K562 (cell line): ENCODE measurements at regions not wholly inside any gene's neighbourhood (a gene's known extent, or its start where the extent isn't known, plus 50 kb on each side); places are given as distances from the start of the nearest gene placed in this dataset.

Experiments used
- ATAC-seq: fragments of 200-7000 bp; cut with Tn5 transposase; 3 replicates; pipeline ENCODE4 v1.9.1; 2020; ENCODE audit warnings: moderate library complexity
- BruUV-seq: library from RNA; stranded (reverse); fragments of 400-500 nt; replicated peaks from 2 replicates; lab custom pipeline; 2021; lab: Mats Ljungman, UMichigan
- CTCF ChIA-PET: fragments of 300-600 bp; formaldehyde crosslinking; extraction: SDS; loops from one replicate; lab custom pipeline; 2021; ENCODE audit warnings: low intra/inter-chr PET ratio; lab: Yijun Ruan, JAX
- POLR2A ChIA-PET: fragments of 300-600, 350-650 bp; sonication (Branson Sonifier 250); formaldehyde crosslinking; extraction: SDS; loops from one replicate; lab custom pipeline; 2021; ENCODE audit warnings: antibody characterized with exemption, inconsistent platforms; lab: Yijun Ruan, JAX
- DNase-seq, 4 experiments: peaks; one replicate each; pipeline versions ENCODE4 v3.0.0 to v3.0.0-alpha.2; 2011 to 2018; ENCODE audit warnings: low spot score in 3 of 4, mixed read lengths in 3 of 4; ENCODE audit errors: extremely low read depth in 1 of 4
- FAIRE-seq: peaks from 2 replicates; lab custom pipeline; 2011; peaks lifted over from hg19 to GRCh38; lab: Jason Lieb, UNC
- H2AFZ ChIP-seq: 2 replicates; pipeline ENCODE4 v1.6.0; 2011; ENCODE audit warnings: low read depth, low read length, control low read depth, inconsistent platforms
- H3K27ac ChIP-seq: fragments of 200-600 bp; 3 replicates; pipeline ENCODE4 v1.8.0; 2011; ENCODE audit warnings: low read depth, mild to moderate bottlenecking, control low read depth, inconsistent platforms, low read length, moderate library complexity, mixed read lengths; ENCODE audit errors: extremely low read depth
- H3K27me3 ChIP-seq, 2 experiments: fragments of 300-600 bp in 1 of 2; 2 replicates in 1 of 2; 3 replicates in 1 of 2; pipeline versions ENCODE4 v1.6.0 to v1.8.0; 2011; ENCODE audit warnings: inconsistent platforms in 2 of 2, low read length in 2 of 2, mild to moderate bottlenecking in 1 of 2, mixed read lengths in 1 of 2, moderate library complexity in 1 of 2; ENCODE audit not compliant: control insufficient read depth in 2 of 2, insufficient read depth in 2 of 2
- H3K36me3 ChIP-seq: fragments of 300-600 bp; 3 replicates; pipeline ENCODE4 v1.8.0; 2011; ENCODE audit warnings: mild to moderate bottlenecking, low read length, inconsistent platforms; ENCODE audit not compliant: control insufficient read depth, insufficient read depth
- H3K4me1 ChIP-seq, 2 experiments: fragments of 200-600 bp in 1 of 2; replicated peaks in 1 of 2; 2 replicates in 1 of 2; 3 replicates in 1 of 2; pipeline versions ENCODE4 v1.5.1 to v1.8.0; 2011; ENCODE audit warnings: inconsistent platforms in 2 of 2, low read length in 2 of 2, mild to moderate bottlenecking in 1 of 2, mixed read lengths in 1 of 2, moderate library complexity in 1 of 2; ENCODE audit not compliant: control insufficient read depth in 2 of 2, insufficient read depth in 2 of 2
- H3K4me2 ChIP-seq: 2 replicates; pipeline ENCODE4 v1.6.1; 2011; ENCODE audit warnings: low read length, control low read depth, inconsistent platforms, mixed read lengths; ENCODE audit not compliant: insufficient read depth
- H3K4me3 ChIP-seq: fragments of 200-600 bp; sonication (generic), shearing (Covaris generic); 2 replicates; pipeline ENCODE4 v1.5.1; 2016; ENCODE audit warnings: control low read depth, inconsistent platforms
- H3K79me2 ChIP-seq: fragments of 200-600 bp; 3 replicates; pipeline ENCODE4 v1.8.0; 2011; ENCODE audit warnings: low read length, inconsistent platforms; ENCODE audit not compliant: control insufficient read depth, insufficient read depth
- H3K9ac ChIP-seq, 2 experiments: 2 replicates each; pipeline versions ENCODE4 v1.6.0 to v1.6.1; 2011; ENCODE audit warnings: low read depth in 2 of 2, low read length in 2 of 2, control low read depth in 1 of 2, inconsistent platforms in 1 of 2, mild to moderate bottlenecking in 1 of 2, mixed read lengths in 1 of 2; ENCODE audit not compliant: insufficient read depth in 1 of 2
- H3K9me1 ChIP-seq: one replicate; pipeline ENCODE4 v1.6.0; 2011; ENCODE audit warnings: inconsistent platforms, mild to moderate bottlenecking, low read length, moderate library complexity; ENCODE audit not compliant: control insufficient read depth, insufficient read depth
- H3K9me3 ChIP-seq: replicated peaks from 2 replicates; pipeline ENCODE4 v1.5.1; 2011; ENCODE audit warnings: low read depth, low read length, inconsistent platforms; ENCODE audit not compliant: control insufficient read depth, insufficient read depth
- H4K20me1 ChIP-seq: replicated peaks from 2 replicates; pipeline ENCODE4 v1.6.1; 2011; ENCODE audit warnings: low read length, inconsistent platforms, mixed read lengths; ENCODE audit not compliant: control insufficient read depth, insufficient read depth
- EWSR1 ChIP-seq: fragments of 450-650 bp; IDR thresholded peaks from 2 replicates; pipeline ENCODE4 v1.6.1; 2018; ENCODE audit warnings: borderline replicate concordance, mild to moderate bottlenecking, low read depth, moderate library complexity; ENCODE audit not compliant: partially characterized antibody
- HDAC6 ChIP-seq: IDR thresholded peaks from 2 replicates; pipeline ENCODE4 v1.6.1; 2012; ENCODE audit warnings: low read depth, mild to moderate bottlenecking, control low read depth, inconsistent platforms, low read length, moderate library complexity
- HSF4 ChIP-seq: fragments of 250-450 bp; sonication (Bioruptor Pico); IDR thresholded peaks from 2 replicates; pipeline ENCODE4 v2.1.2; 2022; ENCODE audit warnings: mild to moderate bottlenecking, moderate library complexity, borderline replicate concordance
- NR4A1 ChIP-seq, 2 experiments: fragments of 250-450 bp in 1 of 2; fragments of 450-650 bp in 1 of 2; sonication (Bioruptor Pico) in 1 of 2; IDR thresholded peaks; 2 replicates each; pipeline versions ENCODE4 v1.4.0 to v1.6.1; 2016 to 2020; ENCODE audit warnings: mild to moderate bottlenecking in 2 of 2, missing compliant biosample characterization in 1 of 2, missing genetic modification characterization in 1 of 2, moderate library complexity in 1 of 2
- PKNOX1 ChIP-seq: fragments of 450-650 bp; IDR thresholded peaks from 2 replicates; pipeline ENCODE4 v1.6.1; 2016
- TRIM24 ChIP-seq, 2 experiments: fragments of 450-650 bp; IDR thresholded peaks; 2 replicates each; pipeline ENCODE4 v1.6.1; 2016
- WGBS: fragments of 100-300 bp; shearing (Covaris generic); methylation state at CpG from one replicate; pipeline ENCODE4 v1.1.6; 2016; ENCODE audit warnings: low coverage, mixed read lengths; ENCODE audit not compliant: insufficient coverage; ENCODE audit errors: missing lambda C conversion rate; 5-methylcytosine and 5-hydroxymethylcytosine counted together
- in situ Hi-C: fragments of 300-500 bp; cut with MboI; formaldehyde crosslinking; loops from 4 replicates; pipeline ENCODE4 v1.15.0; 2018; ENCODE audit warnings: inconsistent platforms, mixed read lengths
- intact Hi-C: fragments of 100-400 bp; cut with micrococcal nuclease; formaldehyde crosslinking; loops from 2 replicates; pipeline ENCODE4 v1.14.2; 2022
- TF ChIP-seq, protein P1 (sequence below), 2 experiments: fragments of 250-450 bp in 1 of 2; fragments of 450-650 bp in 1 of 2; sonication (Bioruptor Pico) in 1 of 2; IDR thresholded peaks; 2 replicates each; pipeline versions ENCODE4 v1.6.1 to v1.8.0; 2016 to 2021; ENCODE audit warnings: mild to moderate bottlenecking in 2 of 2, moderate library complexity in 2 of 2, missing compliant biosample characterization in 1 of 2, missing genetic modification characterization in 1 of 2
- TF ChIP-seq, protein P2 (sequence below): sonication (generic); formaldehyde crosslinking; IDR thresholded peaks from 2 replicates; pipeline ENCODE4 v1.8.0; 2023; ENCODE audit warnings: missing genetic modification reagents, mild to moderate bottlenecking, borderline replicate concordance

DNA sequence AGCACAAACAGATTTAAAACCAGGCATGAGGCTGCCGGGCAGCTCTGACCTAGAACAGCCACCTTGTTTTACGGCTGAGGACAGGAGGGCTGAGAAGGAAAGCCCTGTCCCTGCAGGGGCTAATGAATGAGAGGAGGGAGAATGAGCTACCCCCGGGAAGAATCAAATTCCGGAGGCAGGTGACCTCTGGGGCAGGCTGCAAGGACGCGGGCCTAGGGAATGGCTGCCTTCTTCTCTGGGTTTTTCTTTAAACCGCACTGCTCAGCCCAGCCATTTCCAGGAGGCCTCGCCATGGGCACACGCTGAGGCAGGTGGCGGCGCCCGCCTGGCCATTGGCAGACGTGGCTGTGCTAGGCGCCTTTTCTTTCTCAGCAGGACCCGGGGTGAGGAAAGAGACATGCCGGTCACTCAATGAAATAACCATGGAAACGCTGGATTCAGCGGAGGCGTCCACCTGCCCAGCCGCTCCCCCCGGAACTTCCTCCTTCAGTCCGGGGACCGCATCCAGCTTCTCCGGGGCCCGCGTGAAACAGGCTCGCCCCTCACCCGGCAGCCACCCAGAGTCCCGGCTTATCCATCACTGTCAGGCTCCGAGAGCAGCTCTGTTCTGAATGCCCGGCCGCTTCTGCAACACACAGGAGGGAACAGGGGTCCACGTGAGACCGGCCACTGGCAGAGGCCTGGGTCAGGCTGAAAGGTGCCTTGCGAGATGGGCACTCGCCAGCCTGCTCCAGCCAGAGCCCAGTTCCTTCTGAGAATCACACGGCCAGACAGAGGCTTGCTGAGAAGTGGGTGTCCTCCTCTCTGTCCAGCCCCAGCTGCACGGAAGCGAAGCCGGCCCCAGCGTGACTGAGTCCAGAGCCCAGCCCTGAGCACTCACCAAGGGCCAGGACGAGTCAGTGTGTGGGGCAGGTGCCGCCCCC lies 82.1 kb downstream of the PDGFA start:
- no peaks in the 10 kb centered on the region for H3K79me2 ChIP-seq

More for the DNA sequence above, 82.1 kb downstream of the PDGFA start:
- H3K36me3 ChIP-seq = no peaks in the 10 kb centered on the region
- no peak for TF ChIP-seq EWSR1
- no peak for TF ChIP-seq HSF4 (CRISPR knock-in tag)
- TF ChIP-seq HDAC6 = no peak
- TF ChIP-seq PKNOX1 = peak; percentile 57
- TF ChIP-seq, protein P1, sequence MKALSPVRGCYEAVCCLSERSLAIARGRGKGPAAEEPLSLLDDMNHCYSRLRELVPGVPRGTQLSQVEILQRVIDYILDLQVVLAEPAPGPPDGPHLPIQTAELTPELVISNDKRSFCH (CRISPR knock-in tag; IDR thresholded peaks at IDR 0.05) = no peak
- TF ChIP-seq, protein P1 (tag; IDR thresholded peaks at IDR 0.05) = no peak
- TF ChIP-seq, protein P2, sequence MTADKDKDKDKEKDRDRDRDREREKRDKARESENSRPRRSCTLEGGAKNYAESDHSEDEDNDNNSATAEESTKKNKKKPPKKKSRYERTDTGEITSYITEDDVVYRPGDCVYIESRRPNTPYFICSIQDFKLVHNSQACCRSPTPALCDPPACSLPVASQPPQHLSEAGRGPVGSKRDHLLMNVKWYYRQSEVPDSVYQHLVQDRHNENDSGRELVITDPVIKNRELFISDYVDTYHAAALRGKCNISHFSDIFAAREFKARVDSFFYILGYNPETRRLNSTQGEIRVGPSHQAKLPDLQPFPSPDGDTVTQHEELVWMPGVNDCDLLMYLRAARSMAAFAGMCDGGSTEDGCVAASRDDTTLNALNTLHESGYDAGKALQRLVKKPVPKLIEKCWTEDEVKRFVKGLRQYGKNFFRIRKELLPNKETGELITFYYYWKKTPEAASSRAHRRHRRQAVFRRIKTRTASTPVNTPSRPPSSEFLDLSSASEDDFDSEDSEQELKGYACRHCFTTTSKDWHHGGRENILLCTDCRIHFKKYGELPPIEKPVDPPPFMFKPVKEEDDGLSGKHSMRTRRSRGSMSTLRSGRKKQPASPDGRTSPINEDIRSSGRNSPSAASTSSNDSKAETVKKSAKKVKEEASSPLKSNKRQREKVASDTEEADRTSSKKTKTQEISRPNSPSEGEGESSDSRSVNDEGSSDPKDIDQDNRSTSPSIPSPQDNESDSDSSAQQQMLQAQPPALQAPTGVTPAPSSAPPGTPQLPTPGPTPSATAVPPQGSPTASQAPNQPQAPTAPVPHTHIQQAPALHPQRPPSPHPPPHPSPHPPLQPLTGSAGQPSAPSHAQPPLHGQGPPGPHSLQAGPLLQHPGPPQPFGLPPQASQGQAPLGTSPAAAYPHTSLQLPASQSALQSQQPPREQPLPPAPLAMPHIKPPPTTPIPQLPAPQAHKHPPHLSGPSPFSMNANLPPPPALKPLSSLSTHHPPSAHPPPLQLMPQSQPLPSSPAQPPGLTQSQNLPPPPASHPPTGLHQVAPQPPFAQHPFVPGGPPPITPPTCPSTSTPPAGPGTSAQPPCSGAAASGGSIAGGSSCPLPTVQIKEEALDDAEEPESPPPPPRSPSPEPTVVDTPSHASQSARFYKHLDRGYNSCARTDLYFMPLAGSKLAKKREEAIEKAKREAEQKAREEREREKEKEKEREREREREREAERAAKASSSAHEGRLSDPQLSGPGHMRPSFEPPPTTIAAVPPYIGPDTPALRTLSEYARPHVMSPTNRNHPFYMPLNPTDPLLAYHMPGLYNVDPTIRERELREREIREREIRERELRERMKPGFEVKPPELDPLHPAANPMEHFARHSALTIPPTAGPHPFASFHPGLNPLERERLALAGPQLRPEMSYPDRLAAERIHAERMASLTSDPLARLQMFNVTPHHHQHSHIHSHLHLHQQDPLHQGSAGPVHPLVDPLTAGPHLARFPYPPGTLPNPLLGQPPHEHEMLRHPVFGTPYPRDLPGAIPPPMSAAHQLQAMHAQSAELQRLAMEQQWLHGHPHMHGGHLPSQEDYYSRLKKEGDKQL = no peak
- TF ChIP-seq TRIM24 (IDR thresholded peaks at IDR 0.05) = no peak
- no peak for TF ChIP-seq NR4A1 (CRISPR knock-in tag; IDR thresholded peaks at IDR 0.05)
- TF ChIP-seq NR4A1 (tag; IDR thresholded peaks at IDR 0.05) = no peak
- peak overlapping the region in 1 of 2 experiments; percentile 26; a peak in 1 of 4 replicates for H3K9ac ChIP-seq
- ATAC-seq = peak; percentile 27; the same call in 2 of the 3 replicates
- no peaks in the 10 kb centered on the region for H3K9me1 ChIP-seq
- peaks cover 0 to 54% of the 10 kb centered on the region in 2 experiments; a peak in 2 of 5 replicates for H3K4me1 ChIP-seq
- no peak for DNase-seq
- no TSS peak for BruUV-seq
- CTCF ChIA-PET = no interaction called here
- H3K4me3 ChIP-seq = no peak overlapping the region
- 15% methylated on average over 41 of the region's 43 CpGs for WGBS
- H3K4me2 ChIP-seq = no peak overlapping the region
- H3K27ac ChIP-seq = no peak overlapping the region
- FAIRE-seq = no peak
- in situ Hi-C loops = no loop called here
- peaks cover 22 to 70% of the 10 kb centered on the region in 2 experiments; a peak in 4 of 5 replicates for H3K27me3 ChIP-seq
- H3K9me3 ChIP-seq = no peaks in the 10 kb centered on the region
- POLR2A ChIA-PET = interaction anchor here (0.6 to 0.8 kb wide), 3 partner anchors 12 to 366 kb away, joined by 3 read pairs; no protein-coding TSS in a partner anchor
- intact Hi-C loops = no loop called here
- H2AFZ ChIP-seq = no peak overlapping the region
- H4K20me1 ChIP-seq = 0 out of 2 replicates have a peak, but pooled peaks cover 6% of the 10 kb centered on the region
